Stimulated activated CD8-positive, alpha-beta memory T cell treated with anti-CD3 and anti-CD28 coated beads, Interleukin-15, amount 100 ng/mL, for 48 hours (primary cell): ENCODE measurements at regions not wholly inside any gene's neighbourhood (a gene's known extent, or its start where the extent isn't known, plus 50 kb on each side); places are given as distances from the start of the nearest gene placed in this dataset.

Experiments
- DNase-seq, 2 donors: peaks; one replicate each; pipeline ENCODE4 v3.0.0-alpha.2; 2020; ENCODE audit warnings: low read depth in 2 of 2

GRCh38 chr12:46910830-46911229 lies 85.0 kb upstream of the SLC38A4 start:
- DNase-seq: no peak

DNA sequence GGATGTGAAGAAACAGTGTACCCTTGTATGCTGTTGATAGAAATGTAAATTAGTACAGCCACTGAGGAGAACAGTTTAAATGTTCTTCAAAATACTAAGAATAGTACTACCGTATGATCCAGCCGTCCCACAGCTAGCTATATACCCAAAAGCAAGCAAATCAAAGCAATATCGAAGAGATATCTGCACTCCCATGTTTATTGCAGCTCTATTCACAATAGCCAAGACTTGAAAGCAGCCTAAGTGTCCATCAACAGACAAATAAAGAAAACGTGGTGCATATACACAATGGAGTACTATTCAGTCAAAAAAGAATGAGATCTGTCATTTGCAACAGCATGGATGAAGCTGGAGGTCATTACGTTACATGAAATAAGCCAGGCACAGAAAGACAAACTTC lies 88.5 kb upstream of the SLC38A4 start:
- no peak for DNase-seq

GRCh38 chr12:46915082-46915481 lies 89.3 kb upstream of the SLC38A4 start:
- DNase-seq: no peak

- DNase-seq: no peak
Measured at GRCh38 chr12:46915836-46916235, 90.0 kb upstream of the SLC38A4 start.

DNA sequence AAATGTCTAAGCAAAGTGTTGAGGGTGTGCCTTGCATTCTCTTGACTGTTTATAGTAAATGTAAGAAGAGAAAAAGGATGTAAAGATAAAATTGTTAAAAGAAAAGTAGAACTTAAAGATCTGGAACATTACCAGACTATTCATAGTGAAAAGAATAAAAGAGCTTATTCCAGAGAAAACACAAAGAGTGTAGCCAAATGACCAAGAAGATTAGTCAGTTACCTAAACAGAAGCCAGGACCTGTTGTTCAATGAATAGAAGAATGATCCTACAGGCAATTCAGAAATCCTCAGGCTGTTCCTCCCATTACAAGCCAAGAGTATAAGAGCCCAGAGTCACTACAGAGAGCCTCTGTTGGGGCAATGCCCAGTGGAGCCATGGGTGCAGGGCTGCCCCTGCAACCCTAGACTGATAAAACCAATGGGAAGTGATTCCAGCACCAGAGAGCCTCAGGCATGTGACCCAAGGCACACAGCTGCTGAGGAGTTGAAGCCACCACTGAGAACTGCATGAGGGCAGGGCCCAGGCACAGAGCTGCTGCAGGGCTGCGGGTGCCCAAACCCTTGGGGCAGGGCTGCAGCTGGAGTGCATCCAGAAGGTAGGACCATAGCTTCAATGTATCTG lies 91.1 kb upstream of the SLC38A4 start:
- no peak for DNase-seq

GRCh38 chr12:46917821-46918220 lies 92.0 kb upstream of the SLC38A4 start:
- no peak for DNase-seq

DNA sequence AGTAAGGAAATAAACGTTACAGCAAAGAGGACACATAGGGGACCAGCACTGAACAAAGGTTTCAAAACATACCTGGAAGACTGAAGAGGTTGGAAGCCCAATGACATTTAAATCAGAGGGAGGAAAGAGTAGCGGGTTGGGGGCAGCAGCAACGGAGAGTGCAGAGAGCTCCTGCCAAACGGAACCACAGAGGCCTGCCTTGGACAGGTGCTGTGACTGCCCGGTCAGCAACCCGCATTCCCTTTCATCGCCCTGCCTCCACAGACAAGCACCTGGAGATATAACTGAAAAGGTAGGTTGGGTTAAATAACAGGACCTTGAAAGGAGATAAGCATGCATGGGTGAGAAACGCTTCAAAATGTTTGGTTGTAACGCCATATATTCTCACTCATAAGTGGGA lies 92.8 kb upstream of the SLC38A4 start:
- DNase-seq: no peak

- DNase-seq: no peak
Measured at GRCh38 chr12:46919666-46920400, 94.0 kb upstream of the SLC38A4 start.

- DNase-seq: no peak
Measured at GRCh38 chr12:46920499-46920898, 94.7 kb upstream of the SLC38A4 start.

- no peak for DNase-seq
Measured at GRCh38 chr12:46921048-46921763, 95.4 kb upstream of the SLC38A4 start.

GRCh38 chr12:46921764-46922133 lies 96.0 kb upstream of the SLC38A4 start:
- no peak for DNase-seq

DNA sequence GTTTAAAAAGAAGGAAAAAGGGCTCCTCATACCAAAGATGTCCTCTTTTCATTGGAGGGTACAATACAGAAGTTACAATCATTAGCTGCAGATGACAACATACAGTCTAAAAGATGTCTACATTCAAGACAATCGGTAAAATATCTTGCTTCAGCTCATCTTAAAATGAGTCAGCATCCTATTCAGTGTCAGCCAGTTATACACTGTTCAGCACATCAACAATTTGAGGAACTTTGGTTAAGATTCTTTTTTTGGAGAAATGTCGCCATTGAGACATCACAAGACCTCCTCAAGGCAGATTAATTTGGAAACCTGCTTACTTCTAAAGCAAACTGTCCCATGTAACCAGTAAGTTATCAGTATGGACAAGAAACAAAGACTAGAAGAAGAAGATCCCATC lies 100.7 kb upstream of the SLC38A4 start:
- no peak for DNase-seq

GRCh38 chr12:46930101-46930500 lies 104.3 kb upstream of the SLC38A4 start:
- DNase-seq: no peak

- no peak for DNase-seq
Measured at GRCh38 chr12:46933947-46934346, 108.2 kb upstream of the SLC38A4 start.

- DNase-seq: no peak
Measured at GRCh38 chr12:46934374-46935111, 108.7 kb upstream of the SLC38A4 start.

- no peak for DNase-seq
Measured at GRCh38 chr12:46935271-46935847, 109.6 kb upstream of the SLC38A4 start.

DNA sequence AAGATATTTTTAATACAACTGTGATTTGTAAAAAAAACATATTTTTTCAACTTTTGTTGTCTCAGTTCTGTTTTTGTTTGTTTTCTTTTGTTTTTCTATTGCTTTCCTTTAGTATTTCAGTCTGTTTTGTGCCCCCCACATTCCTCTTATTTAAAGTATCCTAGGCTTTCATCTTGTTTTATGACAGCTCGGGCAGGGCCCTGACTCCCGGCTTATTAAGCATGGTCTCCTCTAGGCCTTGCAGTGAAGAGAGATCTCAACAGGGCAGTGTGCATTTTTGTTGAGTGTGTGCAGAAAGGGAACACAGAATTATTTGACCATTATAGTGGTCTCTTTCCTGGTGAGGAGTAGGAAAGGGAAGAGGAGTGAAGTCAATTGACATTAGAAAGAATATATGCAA lies 110.2 kb upstream of the SLC38A4 start:
- DNase-seq: no peak

GRCh38 chr12:46938071-46938678 lies 112.4 kb upstream of the SLC38A4 start:
- DNase-seq: no peak

DNA sequence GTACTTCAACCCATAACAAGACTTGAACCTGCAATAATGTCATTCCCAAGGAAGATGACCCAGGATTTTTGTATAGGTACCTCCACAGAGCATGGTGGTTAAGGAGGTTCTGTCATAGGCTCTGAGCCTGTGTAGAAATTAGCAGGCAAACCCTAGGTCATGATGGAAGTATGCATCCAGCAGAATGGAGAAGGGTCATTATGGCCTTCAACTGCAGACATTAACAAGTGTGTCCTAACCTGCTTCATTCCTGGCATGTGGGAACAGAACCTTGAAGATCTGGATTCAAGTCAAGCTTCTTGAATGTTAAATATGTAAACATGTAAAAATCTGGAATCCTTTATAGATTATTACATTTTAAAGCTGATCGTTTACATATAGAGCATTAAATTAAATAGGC lies 116.2 kb upstream of the SLC38A4 start:
- DNase-seq: no peak

GRCh38 chr12:46942579-46942978 lies 116.8 kb upstream of the SLC38A4 start:
- no peak for DNase-seq

DNA sequence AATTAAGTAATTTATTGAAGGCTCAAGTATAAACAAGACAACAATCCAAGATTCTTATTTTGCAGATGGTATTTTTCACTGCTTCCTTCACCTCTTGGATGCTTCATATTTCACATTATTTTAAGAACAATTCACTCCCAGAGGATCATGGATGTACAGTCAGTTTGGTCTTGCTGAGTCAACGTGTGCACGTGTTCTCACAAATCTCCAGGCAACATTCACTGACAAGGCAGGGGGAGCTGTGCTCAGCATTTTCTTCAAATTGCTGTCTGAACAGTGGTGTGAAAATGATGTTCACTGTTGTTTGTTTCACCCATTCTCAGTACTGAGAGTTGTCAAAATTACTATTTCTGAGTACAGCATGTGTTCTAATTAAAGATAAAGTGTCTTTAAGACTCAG lies 118.3 kb upstream of the SLC38A4 start:
- no peak for DNase-seq

DNA sequence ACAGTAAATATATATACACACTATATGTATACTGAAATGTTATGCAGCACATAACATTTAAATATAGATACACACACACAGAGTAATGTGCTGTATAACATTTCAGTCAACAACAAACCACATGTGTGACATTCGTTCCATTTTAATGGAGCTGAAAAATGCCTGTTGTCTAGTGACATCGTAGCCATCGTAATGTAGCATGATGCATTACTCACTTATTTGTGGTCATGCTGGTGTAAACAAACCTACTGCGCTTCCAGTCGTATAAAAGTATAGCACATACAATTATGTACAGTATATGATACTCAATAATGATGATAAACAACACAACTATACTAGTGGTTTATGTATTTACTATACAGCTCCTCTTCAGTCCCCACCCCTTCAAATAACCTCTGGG lies 119.0 kb upstream of the SLC38A4 start:
- DNase-seq: no peak
